NCI-H345 treated with DMSO at 0.1 percent for 48 hours (cell line): ENCODE measurements at regions not wholly inside any gene's neighbourhood (a gene's known extent, or its start where the extent isn't known, plus 50 kb on each side); places are given as distances from the start of the nearest gene placed in this dataset.

Experiments
- DNase-seq: peaks from one replicate; lab custom pipeline; 2025; ENCODE audit not compliant: unreplicated experiment; lab: John Stamatoyannopoulos, UW

GRCh38 chr11:128330203-128330602 is 257.2 kb downstream of the ETS1 start:
- no peak for DNase-seq

- DNase-seq = no peak
These were observed 258.3 kb downstream of the ETS1 start for GRCh38 chr11:128328955-128329551.

- DNase-seq = no peak
These were observed 260.1 kb downstream of the ETS1 start for GRCh38 chr11:128327274-128327673.

GRCh38 chr11:128326791-128327190 is 260.6 kb downstream of the ETS1 start:
- DNase-seq = no peak

- DNase-seq = no peak
These were observed 262.7 kb downstream of the ETS1 start for GRCh38 chr11:128324531-128325141.

- no peak for DNase-seq
These were observed 263.3 kb downstream of the ETS1 start for GRCh38 chr11:128324051-128324481.

GRCh38 chr11:128323381-128323780 is 264.0 kb downstream of the ETS1 start:
- no peak for DNase-seq

GRCh38 chr11:128318856-128319474 is 268.4 kb downstream of the ETS1 start:
- no peak for DNase-seq

GRCh38 chr11:128316541-128317227 is 270.7 kb downstream of the ETS1 start:
- DNase-seq = no peak

GRCh38 chr11:128315933-128316332 is 271.4 kb downstream of the ETS1 start:
- DNase-seq = no peak

GRCh38 chr11:128313931-128314330 is 273.4 kb downstream of the ETS1 start:
- no peak for DNase-seq

GRCh38 chr11:128311742-128312719 is 275.3 kb downstream of the ETS1 start:
- DNase-seq = no peak

GRCh38 chr11:128310676-128311445 is 276.5 kb downstream of the ETS1 start:
- no peak for DNase-seq

GRCh38 chr11:128310005-128310404 is 277.4 kb downstream of the ETS1 start:
- no peak for DNase-seq

- DNase-seq = no peak
These were observed 278.6 kb downstream of the ETS1 start for GRCh38 chr11:128308794-128309193.

GRCh38 chr11:128305588-128305987 is 281.8 kb downstream of the ETS1 start:
- no peak for DNase-seq

GRCh38 chr11:128304666-128305485 is 282.5 kb downstream of the ETS1 start:
- DNase-seq = no peak

- DNase-seq = no peak
These were observed 283.2 kb downstream of the ETS1 start for GRCh38 chr11:128304116-128304515.

GRCh38 chr11:128303383-128303782 is 284.0 kb downstream of the ETS1 start:
- no peak for DNase-seq
